Motor neuron (in vitro differentiated cells): ENCODE measurements at regions not wholly inside any gene's neighbourhood (a gene's known extent, or its start where the extent isn't known, plus 50 kb on each side); places are given as distances from the start of the nearest gene placed in this dataset.

Source experiments
- ATAC-seq, 8 experiments: fragments of 200-7000 bp; cut with Tn5 transposase; replicated peaks in 6 of 8; 2 replicates each; pipeline ENCODE4 v1.8.0; 2021; ENCODE audit warnings: mild to moderate bottlenecking in 8 of 8, moderate library complexity in 8 of 8
- H3K27ac ChIP-seq, 2 donors: fragments of 250-450 bp; sonication (Bioruptor Pico); 2 replicates each; pipeline ENCODE4 v1.9.0; 2021; ENCODE audit warnings: antibody characterized with exemption in 2 of 2, mild to moderate bottlenecking in 2 of 2, moderate library complexity in 1 of 2
- H3K4me1 ChIP-seq, 2 donors: fragments of 250-450 bp; sonication (Bioruptor Pico); replicated peaks in 1 of 2; 2 replicates each; pipeline ENCODE4 v1.6.1; 2021; ENCODE audit warnings: antibody characterized with exemption in 2 of 2, mild to moderate bottlenecking in 2 of 2, moderate library complexity in 1 of 2
- H3K4me3 ChIP-seq, 5 donors: fragments of 250-450 bp; sonication (Bioruptor Pico); 2 replicates each; pipeline ENCODE4 v1.9.0; 2021; ENCODE audit warnings: antibody characterized with exemption in 5 of 5, mild to moderate bottlenecking in 5 of 5, moderate library complexity in 4 of 5
- WGBS, 10 experiments: fragments of 450-650 bp; shearing (Covaris generic); methylation state at CpG; one replicate each; pipeline ENCODE4 v1.0.0; 2022; 5-methylcytosine and 5-hydroxymethylcytosine counted together
- in situ Hi-C, 9 experiments: fragments of 400-800 bp; cut with MboI; loops; one replicate each; pipeline ENCODE4 v1.15.0; 2021; ENCODE audit warnings: low sequenced_read_pairs in 9 of 9, low pct_unique_long_range_greater_than_20kb in 2 of 9; ENCODE audit not compliant: unreplicated experiment in 9 of 9

- 43 to 100% (median 69%) methylated on average over 1 to 2 of the region's 2 CpGs; no CpG with 5 or more reads in 3 of the 10 experiments for WGBS, 10 experiments
These were observed 119.9 kb upstream of the MOCS1 start for GRCh38 chr6:40054186-40054585.

DNA sequence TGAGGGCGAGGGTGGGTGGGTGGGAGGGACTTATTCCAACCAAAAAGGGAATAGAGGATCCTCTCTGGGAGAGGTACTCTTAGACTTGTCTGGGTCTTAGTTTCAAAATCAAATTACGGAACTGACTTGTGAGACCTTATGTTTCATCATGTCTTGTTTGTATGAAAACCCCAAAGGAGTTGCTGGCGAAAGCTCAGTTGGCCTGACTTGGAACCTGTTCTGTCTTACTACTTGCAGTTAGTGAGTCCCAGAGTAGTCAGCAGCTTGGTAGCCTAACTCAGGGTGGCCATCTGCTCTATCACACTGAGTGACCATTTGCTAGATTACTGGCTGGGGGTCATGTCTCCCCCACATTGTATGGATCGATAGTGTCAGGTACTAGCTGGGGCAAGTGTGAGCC is 114.9 kb upstream of the MOCS1 start:
- H3K27ac ChIP-seq, result no peak overlapping the region
- in situ Hi-C loops, result no loop called here
- no peak overlapping the region for H3K4me3 ChIP-seq
- WGBS, 10 experiments, result 58 to 87% (median 80%) methylated on average over 1 to 2 of the region's 4 CpGs; no CpG with 5 or more reads in 6 of the 10 experiments
- no peak for ATAC-seq
- H3K4me1 ChIP-seq, result no peaks in the 10 kb centered on the region

More at GRCh38 chr6:40054186-40054585, 119.9 kb upstream of the MOCS1 start:
- in situ Hi-C loops, result no loop called here
- no peak for ATAC-seq
- Histone ChIP-seq H3K4me1 (no peaks in the 10 kb centered on the region), H3K4me3 (no peak overlapping the region), H3K27ac (no peak overlapping the region)

DNA sequence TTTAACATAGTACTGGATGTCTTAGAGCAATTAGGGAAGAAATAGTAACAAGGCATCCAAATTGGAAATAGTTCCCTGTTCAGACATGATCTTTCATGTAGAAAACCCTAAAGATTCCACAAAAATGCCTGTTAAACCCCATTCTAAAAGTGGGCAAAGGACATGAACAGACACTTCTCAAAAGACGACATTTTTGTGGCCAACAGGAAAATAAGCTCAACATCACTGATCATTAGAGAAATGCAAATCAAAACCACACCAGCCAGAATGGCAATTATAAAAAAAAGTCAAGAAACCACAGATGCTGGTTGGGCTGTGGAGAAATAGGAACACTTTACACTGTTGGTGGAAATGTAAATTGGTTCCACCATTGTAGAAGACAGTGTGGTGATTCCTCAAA is 109.9 kb upstream of the MOCS1 start:
- no peak overlapping the region for H3K4me3 ChIP-seq
- 0 to 100% (median 83%) methylated on average over 1 of the region's 1 CpG; no CpG with 5 or more reads in 3 of the 10 experiments for WGBS, 10 experiments
- in situ Hi-C loops, result no loop called here

GRCh38 chr6:40042232-40042631 is 108.0 kb upstream of the MOCS1 start:
- in situ Hi-C loops, result no loop called here
- no peak for ATAC-seq
- no peaks in the 10 kb centered on the region for H3K4me1 ChIP-seq
- H3K4me3 ChIP-seq, result no peak overlapping the region
- no peak overlapping the region for H3K27ac ChIP-seq

More for the DNA sequence above, 109.9 kb upstream of the MOCS1 start:
- ATAC-seq, result no peak
- Histone ChIP-seq H3K27ac (no peak overlapping the region), H3K4me1 (no peaks in the 10 kb centered on the region)

DNA sequence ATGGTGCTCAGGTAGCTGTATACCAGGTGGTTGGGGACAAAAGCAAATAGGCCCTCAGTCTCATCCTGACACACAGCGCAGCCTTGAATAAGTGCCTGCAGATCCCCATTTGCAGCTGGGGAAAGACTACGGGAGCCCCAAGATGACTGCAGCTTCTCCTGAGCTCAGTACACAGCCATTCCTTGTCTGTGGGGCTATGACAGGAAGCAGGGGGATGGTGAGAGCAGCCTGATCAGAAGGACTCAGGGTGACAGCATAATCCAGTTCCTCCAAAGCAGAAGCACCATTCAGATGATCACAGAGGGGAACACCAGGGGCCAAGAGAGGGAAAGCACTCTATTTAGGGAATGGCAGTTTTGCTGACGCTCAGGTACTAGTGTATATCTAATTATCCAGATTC is 104.8 kb upstream of the MOCS1 start:
- no peak overlapping the region for H3K27ac ChIP-seq
- in situ Hi-C loops, result no loop called here
- H3K4me1 ChIP-seq, result no peaks in the 10 kb centered on the region
- no peak for ATAC-seq
- H3K4me3 ChIP-seq, result no peak overlapping the region
- 20 to 74% (median 72%) methylated on average over 1 to 3 of the region's 3 CpGs; no CpG with 5 or more reads in 6 of the 10 experiments for WGBS, 10 experiments

DNA sequence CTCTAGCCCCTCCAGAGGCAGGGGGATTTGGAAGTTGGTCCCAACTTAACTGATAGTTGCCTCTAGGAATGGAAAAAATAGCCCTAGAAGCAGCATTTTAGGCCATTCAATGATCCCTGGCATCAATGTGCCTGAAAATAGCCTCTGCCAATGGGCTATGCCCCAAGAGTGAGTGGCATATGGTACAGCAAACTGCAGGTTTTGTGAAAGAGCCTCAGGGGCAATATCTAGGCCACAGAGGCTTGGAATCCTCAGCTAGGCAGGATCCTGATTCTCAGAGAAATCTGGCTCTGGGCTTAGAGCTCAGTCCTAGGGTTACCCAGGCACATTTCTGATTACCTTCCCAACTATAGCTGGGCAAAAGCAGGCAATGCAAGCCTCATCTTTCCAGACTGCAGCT is 104.4 kb upstream of the MOCS1 start:
- in situ Hi-C loops, result no loop called here

GRCh38 chr6:40037271-40037670 is 103.0 kb upstream of the MOCS1 start:
- Histone ChIP-seq H3K4me3 (no peak overlapping the region), H3K4me1 (no peaks in the 10 kb centered on the region), H3K27ac (no peak overlapping the region)
- ATAC-seq, result no peak
- in situ Hi-C loops, result no loop called here

More for the DNA sequence above, 104.4 kb upstream of the MOCS1 start:
- Histone ChIP-seq H3K27ac (no peak overlapping the region), H3K4me3 (no peak overlapping the region), H3K4me1 (no peaks in the 10 kb centered on the region)
- ATAC-seq, result no peak

DNA sequence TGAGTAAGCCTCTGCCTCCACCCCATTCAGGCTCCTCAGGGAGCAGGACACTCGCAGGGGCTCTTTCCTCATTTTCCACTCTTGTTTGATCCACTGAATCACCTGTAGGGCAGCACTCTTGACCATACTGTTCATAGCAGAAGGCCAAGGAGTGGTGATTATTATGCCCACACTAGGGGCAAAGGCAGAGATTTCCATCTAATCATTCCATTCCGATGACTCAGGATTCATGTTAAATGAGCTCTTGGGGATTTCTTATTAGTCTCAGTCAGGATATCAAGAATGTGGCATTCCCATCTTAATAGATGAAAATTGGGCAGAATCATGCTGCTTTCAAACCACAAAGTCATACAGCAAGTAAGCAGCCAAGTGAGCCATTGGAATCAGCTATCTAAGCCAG is 101.9 kb upstream of the MOCS1 start:
- H3K4me1 ChIP-seq, result no peaks in the 10 kb centered on the region
- WGBS, 10 experiments, result 29 to 63% (median 50%) methylated on average over 1 of the region's 2 CpGs; no CpG with 5 or more reads in 6 of the 10 experiments
- ATAC-seq, result no peak
- H3K4me3 ChIP-seq, result no peak overlapping the region
- no peak overlapping the region for H3K27ac ChIP-seq
- in situ Hi-C loops, result no loop called here

- Histone ChIP-seq H3K4me3 (no peak overlapping the region), H3K27ac (no peak overlapping the region), H3K4me1 (no peaks in the 10 kb centered on the region)
- in situ Hi-C loops, result no loop called here
- 11 to 100% (median 56%) methylated on average over 1 of the region's 1 CpG; no CpG with 5 or more reads in 5 of the 10 experiments for WGBS, 10 experiments
- no peak for ATAC-seq
These were observed 94.2 kb upstream of the MOCS1 start for GRCh38 chr6:40028449-40028848.

DNA sequence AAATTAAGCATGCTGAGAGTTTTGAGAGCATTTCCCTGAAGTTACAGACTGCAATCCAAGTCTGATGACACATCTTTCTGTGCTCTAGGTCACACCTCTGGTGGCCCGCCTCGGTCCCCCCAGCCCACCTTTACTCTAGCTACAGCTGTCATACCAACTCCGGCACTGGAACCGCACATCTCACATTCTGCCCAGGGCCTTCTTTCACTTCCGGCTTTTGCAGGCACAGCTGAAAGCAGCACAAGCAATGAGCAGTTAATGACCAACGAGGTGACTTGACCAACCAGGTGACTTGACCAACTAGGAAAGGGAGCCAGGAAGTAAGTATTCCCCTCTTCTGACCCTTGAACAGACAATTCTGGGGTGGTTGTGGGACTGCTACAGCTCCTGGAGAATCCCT is 88.6 kb upstream of the MOCS1 start:
- no peak overlapping the region for H3K4me3 ChIP-seq
- H3K4me1 ChIP-seq, result no peaks in the 10 kb centered on the region
- WGBS, 10 experiments, result 0 to 100% (median 67%) methylated on average over 1 to 5 of the region's 6 CpGs; no CpG with 5 or more reads in 3 of the 10 experiments
- ATAC-seq, result no peak
- in situ Hi-C loops, result no loop called here
- H3K27ac ChIP-seq, result no peak overlapping the region

DNA sequence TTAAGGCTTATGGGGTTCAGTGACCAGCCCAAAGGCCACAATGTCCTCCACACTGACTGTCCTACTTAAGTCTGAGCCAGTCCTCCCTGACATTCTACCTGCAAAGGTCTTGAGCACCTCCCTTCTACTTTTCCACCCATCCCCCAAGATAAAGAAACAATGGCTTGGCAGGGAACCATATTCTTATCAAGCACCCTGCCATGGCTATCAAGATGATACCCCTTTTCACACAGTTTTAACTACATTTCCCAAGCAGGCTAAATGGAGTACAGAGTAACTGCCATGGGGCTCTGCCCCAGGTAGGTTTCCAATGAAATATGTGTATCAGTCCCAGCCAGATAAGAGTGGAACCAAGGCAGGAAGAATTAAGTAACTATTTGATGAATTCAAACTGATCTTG is 85.9 kb upstream of the MOCS1 start:
- Histone ChIP-seq H3K4me3 (no peak overlapping the region), H3K27ac (no peak overlapping the region), H3K4me1 (no peaks in the 10 kb centered on the region)
- ATAC-seq, result no peak
- in situ Hi-C loops, result no loop called here

DNA sequence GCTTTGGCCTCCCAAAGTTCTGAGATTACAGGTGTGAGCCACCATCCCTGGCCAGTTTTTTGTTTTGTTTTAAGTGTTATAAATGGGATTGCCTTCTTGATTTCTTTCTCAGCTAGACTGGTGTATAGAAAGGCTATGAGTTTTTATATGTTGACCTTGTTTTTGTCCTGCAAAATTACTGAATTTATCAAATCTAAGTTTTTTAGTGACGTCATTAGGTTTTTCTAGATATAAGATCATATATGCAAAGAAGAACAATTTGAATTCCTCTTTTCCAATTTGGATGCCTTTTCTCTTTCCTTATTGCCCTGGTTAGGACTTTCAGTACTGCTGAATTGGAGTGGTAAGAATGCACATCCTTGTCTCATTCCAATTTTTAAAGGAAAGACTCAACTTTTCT is 81.3 kb upstream of the MOCS1 start:
- no peak for ATAC-seq
- Histone ChIP-seq H3K4me1 (no peaks in the 10 kb centered on the region), H3K4me3 (no peak overlapping the region), H3K27ac (no peak overlapping the region)
- in situ Hi-C loops, result no loop called here
- WGBS, 10 experiments, result 0 to 95% (median 85%) methylated on average over 1 of the region's 1 CpG

DNA sequence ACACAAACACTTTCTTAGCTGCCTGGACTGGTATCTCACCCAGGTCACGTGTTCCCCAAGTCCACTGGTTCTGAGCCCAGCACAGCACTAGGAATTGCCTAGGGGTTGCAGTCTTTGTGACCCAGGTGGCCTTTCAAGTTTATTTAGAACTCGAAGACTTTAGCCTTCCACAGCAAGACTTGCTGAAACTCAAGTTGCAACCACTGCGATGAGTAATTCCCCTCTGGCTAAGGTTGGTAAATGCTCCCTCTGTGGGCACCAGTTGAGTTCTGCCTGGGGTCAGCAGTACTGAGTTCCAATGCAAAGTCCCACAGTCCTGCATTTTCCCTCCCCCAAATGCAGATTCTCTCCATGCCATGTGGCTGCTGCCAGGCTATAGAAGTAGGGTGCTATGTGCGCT is 77.6 kb upstream of the MOCS1 start:
- in situ Hi-C loops, result no loop called here
- Histone ChIP-seq H3K4me3 (no peak overlapping the region), H3K27ac (no peak overlapping the region), H3K4me1 (no peaks in the 10 kb centered on the region)
- WGBS, 10 experiments, result 0 to 100% (median 81%) methylated on average over 1 to 3 of the region's 4 CpGs; no CpG with 5 or more reads in 3 of the 10 experiments
- peak in 1 of 8 experiments; percentile 34 for ATAC-seq

DNA sequence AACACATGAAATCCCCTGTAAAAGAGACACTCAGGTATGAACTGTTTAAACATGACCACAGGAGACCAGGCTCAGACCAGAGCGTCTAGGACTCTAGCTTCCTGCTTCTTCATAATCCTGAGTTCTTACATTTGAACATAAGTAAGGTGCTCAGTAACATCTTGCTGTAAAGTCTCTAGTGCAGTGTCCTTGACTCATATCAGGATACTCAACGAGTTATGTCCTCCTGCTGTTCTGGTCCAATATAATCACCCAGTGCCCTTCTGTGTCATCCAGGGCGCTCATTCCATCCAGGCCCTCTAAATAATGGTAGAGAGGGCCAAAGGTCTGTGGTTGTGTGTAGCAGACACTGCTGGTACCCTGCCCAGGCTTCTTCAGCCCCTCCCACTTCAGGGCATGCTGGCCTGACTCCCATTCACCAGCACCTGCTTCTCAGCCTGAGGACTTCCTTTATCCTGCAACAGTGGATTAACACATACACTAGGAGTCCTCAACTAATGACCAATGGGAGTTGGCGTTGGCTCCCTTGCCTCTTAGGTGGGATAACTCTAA is 66.8 kb upstream of the MOCS1 start:
- no peak overlapping the region for H3K4me3 ChIP-seq
- no peaks in the 10 kb centered on the region for H3K4me1 ChIP-seq
- 6 to 83% (median 59%) methylated on average over 1 to 3 of the region's 4 CpGs; no CpG with 5 or more reads in 4 of the 10 experiments for WGBS, 10 experiments
- in situ Hi-C loops, result no loop called here
- no peak for ATAC-seq
- H3K27ac ChIP-seq, result no peak overlapping the region
